Spinal cord (tissue), 9 donors: ENCODE measurements at regions not wholly inside any gene's neighbourhood (a gene's known extent, or its start where the extent isn't known, plus 50 kb on each side); places are given as distances from the start of the nearest gene placed in this dataset.

Experiments used
- DNase-seq, 6 donors: peaks; one replicate each; pipeline versions ENCODE4 v3.0.0 to v3.0.0-alpha.2; 2013 to 2015; ENCODE audit warnings: low spot score in 6 of 6, low read depth in 4 of 6
- H3K27ac ChIP-seq: one replicate; pipeline ENCODE4 v1.5.1; 2013; ENCODE audit warnings: low read depth, low read length, control low read depth
- H3K27me3 ChIP-seq: one replicate; pipeline ENCODE4 v1.6.1; 2013; ENCODE audit warnings: low read length; ENCODE audit not compliant: control insufficient read depth, insufficient read depth
- H3K36me3 ChIP-seq: one replicate; pipeline ENCODE4 v1.6.1; 2013; ENCODE audit warnings: low read length; ENCODE audit not compliant: control insufficient read depth, insufficient read depth
- H3K4me1 ChIP-seq: one replicate; pipeline ENCODE4 v1.6.1; 2013; ENCODE audit warnings: low read length; ENCODE audit not compliant: control insufficient read depth, insufficient read depth
- H3K4me3 ChIP-seq: one replicate; pipeline ENCODE4 v1.5.1; 2013; ENCODE audit warnings: low read depth, low read length, control low read depth
- H3K9me3 ChIP-seq: one replicate; pipeline ENCODE4 v1.6.1; 2013; ENCODE audit warnings: low read length; ENCODE audit not compliant: control insufficient read depth, insufficient read depth
- WGBS: methylation state at CpG from one replicate; pipeline ENCODE4 v1.1.5; 2013; ENCODE audit warnings: missing lambda C conversion rate; ENCODE audit not compliant: insufficient coverage; 5-methylcytosine and 5-hydroxymethylcytosine counted together
- donor health status: healthy.

GRCh38 chr4:159600061-159600460 lies 497.2 kb downstream of the RAPGEF2 start:
- Histone ChIP-seq H3K27ac (no peak overlapping the region), H3K9me3 (no peaks in the 10 kb centered on the region), H3K4me1 (no peaks in the 10 kb centered on the region), H3K36me3 (no peaks in the 10 kb centered on the region), H3K4me3 (no peak overlapping the region), H3K27me3 (no peaks in the 10 kb centered on the region)
- WGBS, result no CpG with 5 or more reads among the region's 2 CpGs
- DNase-seq, result no peak

- DNase-seq, result no peak
- no peaks in the 10 kb centered on the region for H3K27me3 ChIP-seq
- H3K27ac ChIP-seq, result no peak overlapping the region
- H3K4me1 ChIP-seq, result no peaks in the 10 kb centered on the region
- H3K9me3 ChIP-seq, result no peaks in the 10 kb centered on the region
- no peaks in the 10 kb centered on the region for H3K36me3 ChIP-seq
- H3K4me3 ChIP-seq, result no peak overlapping the region
- WGBS, result 71% methylated on average over 1 of the region's 3 CpGs
These were observed 501.9 kb downstream of the RAPGEF2 start for GRCh38 chr4:159604781-159605180.

- H3K27me3 ChIP-seq, result no peaks in the 10 kb centered on the region
- DNase-seq, result no peak
- H3K4me3 ChIP-seq, result no peak overlapping the region
- H3K27ac ChIP-seq, result no peak overlapping the region
- no peaks in the 10 kb centered on the region for H3K36me3 ChIP-seq
- no peaks in the 10 kb centered on the region for H3K9me3 ChIP-seq
- no peaks in the 10 kb centered on the region for H3K4me1 ChIP-seq
These were observed 504.0 kb downstream of the RAPGEF2 start for GRCh38 chr4:159606835-159607234.

- peak in 2 of 6 donors; percentile 47 to 82 for DNase-seq
- 20% methylated on average over 1 of the region's 1 CpG for WGBS
- Histone ChIP-seq H3K4me1 (no peaks in the 10 kb centered on the region), H3K9me3 (no peaks in the 10 kb centered on the region), H3K4me3 (no peak overlapping the region), H3K27me3 (no peaks in the 10 kb centered on the region), H3K36me3 (no peaks in the 10 kb centered on the region), H3K27ac (no peak overlapping the region)
These were observed 504.9 kb downstream of the RAPGEF2 start for GRCh38 chr4:159607809-159608208.

- H3K27me3 ChIP-seq, result no peaks in the 10 kb centered on the region
- no peak overlapping the region for H3K27ac ChIP-seq
- H3K4me3 ChIP-seq, result no peak overlapping the region
- WGBS, result no CpG with 5 or more reads among the region's 4 CpGs
- no peaks in the 10 kb centered on the region for H3K4me1 ChIP-seq
- no peaks in the 10 kb centered on the region for H3K9me3 ChIP-seq
- peak in 2 of 6 donors; percentile 20 to 70 for DNase-seq
- no peaks in the 10 kb centered on the region for H3K36me3 ChIP-seq
These were observed 505.6 kb downstream of the RAPGEF2 start for GRCh38 chr4:159608436-159608835.

- Histone ChIP-seq H3K27me3 (no peaks in the 10 kb centered on the region), H3K36me3 (no peaks in the 10 kb centered on the region), H3K9me3 (no peaks in the 10 kb centered on the region), H3K4me1 (no peaks in the 10 kb centered on the region), H3K27ac (no peak overlapping the region), H3K4me3 (no peak overlapping the region)
- 85% methylated on average over 1 of the region's 1 CpG for WGBS
- DNase-seq, result no peak
These were observed 529.2 kb downstream of the RAPGEF2 start for GRCh38 chr4:159632031-159632430.

- peak; percentile 17 to 74 (median 30) for DNase-seq
- Histone ChIP-seq H3K36me3 (no peaks in the 10 kb centered on the region), H3K4me3 (no peak overlapping the region), H3K27ac (peak overlapping the region; percentile 53), H3K27me3 (no peaks in the 10 kb centered on the region), H3K9me3 (no peaks in the 10 kb centered on the region), H3K4me1 (no peaks in the 10 kb centered on the region)
- WGBS, result 39% methylated on average over 3 of the region's 5 CpGs
These were observed 536.9 kb downstream of the RAPGEF2 start for GRCh38 chr4:159639671-159640323.

- Histone ChIP-seq H3K4me1 (no peaks in the 10 kb centered on the region), H3K9me3 (no peaks in the 10 kb centered on the region), H3K4me3 (no peak overlapping the region), H3K36me3 (no peaks in the 10 kb centered on the region), H3K27me3 (no peaks in the 10 kb centered on the region), H3K27ac (no peak overlapping the region)
- no peak for DNase-seq
These were observed 546.4 kb downstream of the RAPGEF2 start for GRCh38 chr4:159649237-159649636.

- no peak overlapping the region for H3K27ac ChIP-seq
- H3K4me1 ChIP-seq, result no peaks in the 10 kb centered on the region
- WGBS, result 55% methylated on average over 1 of the region's 1 CpG
- DNase-seq, result peak in 1 of 6 donors; percentile 28
- no peaks in the 10 kb centered on the region for H3K9me3 ChIP-seq
- no peaks in the 10 kb centered on the region for H3K27me3 ChIP-seq
- H3K36me3 ChIP-seq, result no peaks in the 10 kb centered on the region
- no peak overlapping the region for H3K4me3 ChIP-seq
These were observed 550.0 kb downstream of the RAPGEF2 start for GRCh38 chr4:159652871-159653270.

- WGBS, result 86% methylated on average over 1 of the region's 1 CpG
- Histone ChIP-seq H3K27me3 (no peaks in the 10 kb centered on the region), H3K9me3 (no peaks in the 10 kb centered on the region), H3K27ac (no peak overlapping the region), H3K4me1 (no peaks in the 10 kb centered on the region), H3K4me3 (no peak overlapping the region), H3K36me3 (no peaks in the 10 kb centered on the region)
- DNase-seq, result no peak
These were observed 552.7 kb downstream of the RAPGEF2 start for GRCh38 chr4:159655547-159655946.
